OCI-LY1 (cell line): ENCODE measurements at regions not wholly inside any gene's neighbourhood (a gene's known extent, or its start where the extent isn't known, plus 50 kb on each side); places are given as distances from the start of the nearest gene placed in this dataset.

Experiments
- CTCF ChIP-seq: fragments of 200-600 bp; sonication (generic), shearing (Covaris generic); IDR thresholded peaks from 2 replicates; pipeline ENCODE4 v1.5.1; 2017; ENCODE audit warnings: mild to moderate bottlenecking, antibody characterized with exemption, low read length, moderate library complexity, mixed read lengths
- EZH2 ChIP-seq: fragments of 200-600 bp; sonication (generic), shearing (Covaris generic); IDR thresholded peaks from 2 replicates; pipeline ENCODE4 v1.8.0; 2017; ENCODE audit warnings: borderline replicate concordance, mixed run types, mild to moderate bottlenecking, antibody characterized with exemption, low read length, moderate library complexity, mixed read lengths

GRCh38 chr2:9778012-9778411 is 65.3 kb upstream of the TAF1B start:
- TF ChIP-seq CTCF, result peak; percentile 61
- TF ChIP-seq EZH2, result no peak
